Ammon's horn (tissue), 1 donor: ENCODE measurements at regions not wholly inside any gene's neighbourhood (a gene's known extent, or its start where the extent isn't known, plus 50 kb on each side); places are given as distances from the start of the nearest gene placed in this dataset.
"Not testable (repeated sequence)": the region's sequence is repeated elsewhere in the genome, so short reads cannot be mapped to it uniquely, and the experiment has no call there.

ENCODE experiments used
- DNase-seq: peaks from one replicate; pipeline ENCODE4 v3.0.0-alpha.2; 2016; ENCODE audit warnings: low spot score

GRCh38 chr9:36521148-36521547 is 51.5 kb upstream of the MELK start:
- no peak for DNase-seq

- no peak for DNase-seq
These were observed 55.6 kb upstream of the MELK start for GRCh38 chr9:36517131-36517530.

- DNase-seq, result no peak
These were observed 68.5 kb upstream of the MELK start for GRCh38 chr9:36504156-36504555.

GRCh38 chr9:36503172-36504088 is 69.3 kb upstream of the MELK start:
- no peak for DNase-seq

- no peak for DNase-seq
These were observed 71.0 kb upstream of the MELK start for GRCh38 chr9:36501727-36502126.

- DNase-seq, result not testable (repeated sequence)
These were observed 71.8 kb upstream of the MELK start for GRCh38 chr9:36500931-36501330.

- DNase-seq, result no peak
These were observed 73.4 kb upstream of the MELK start for GRCh38 chr9:36499174-36499890.

- not testable (repeated sequence) for DNase-seq
These were observed 79.1 kb upstream of the MELK start for GRCh38 chr9:36493564-36493963.

- peak; percentile 14 for DNase-seq
These were observed 79.8 kb upstream of the MELK start for GRCh38 chr9:36492865-36493264.

- DNase-seq, result no peak
These were observed 83.2 kb upstream of the MELK start for GRCh38 chr9:36489453-36489852.

- DNase-seq, result no peak
These were observed 84.3 kb upstream of the MELK start for GRCh38 chr9:36488389-36488756.

GRCh38 chr9:36487482-36488388 is 85.0 kb upstream of the MELK start:
- DNase-seq, result peak; percentile 94

GRCh38 chr9:36486933-36487481 is 85.7 kb upstream of the MELK start:
- peak; percentile 17 for DNase-seq

- DNase-seq, result peak; percentile 35
These were observed 86.3 kb upstream of the MELK start for GRCh38 chr9:36486329-36486932.

- DNase-seq, result peak; percentile 15
These were observed 85.7 kb upstream of the RNF38 start for GRCh38 chr9:36485647-36486328.

GRCh38 chr9:36484124-36484523 is 84.1 kb upstream of the RNF38 start:
- DNase-seq, result no peak

- peak; percentile 71 for DNase-seq
These were observed 79.0 kb upstream of the RNF38 start for GRCh38 chr9:36479101-36479500.

GRCh38 chr9:36471359-36471758 is 71.3 kb upstream of the RNF38 start:
- DNase-seq, result no peak

- DNase-seq, result peak; percentile 63
These were observed 70.7 kb upstream of the RNF38 start for GRCh38 chr9:36470643-36471290.

GRCh38 chr9:36463467-36463866 is 63.4 kb upstream of the RNF38 start:
- DNase-seq, result no peak
